Amniotic stem cell (primary cell): ENCODE measurements at regions not wholly inside any gene's neighbourhood (a gene's known extent, or its start where the extent isn't known, plus 50 kb on each side); places are given as distances from the start of the nearest gene placed in this dataset.

Source experiments
- DNase-seq: peaks from one replicate; lab custom pipeline; 2025; lab: John Stamatoyannopoulos, UW

DNA sequence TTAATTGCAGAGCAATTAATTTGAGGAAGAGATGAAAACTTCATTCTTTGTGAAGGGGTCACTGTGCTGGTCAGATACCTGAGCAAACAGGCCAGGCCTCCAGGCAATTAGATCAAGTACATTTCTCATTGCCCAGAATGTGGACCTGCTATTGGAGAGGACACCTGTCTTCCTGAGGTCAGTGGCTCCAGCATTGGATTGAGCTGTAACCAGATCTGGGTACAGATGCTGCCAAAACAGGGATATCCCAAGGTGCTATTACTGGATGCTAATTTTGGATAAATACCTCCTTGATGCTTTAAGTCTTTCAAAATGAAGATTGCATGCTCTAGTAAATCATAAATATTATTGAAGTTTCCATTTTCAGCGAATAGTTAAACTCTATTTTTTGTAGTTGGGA lies 131.5 kb downstream of the FAM161A start:
- no peak for DNase-seq

GRCh38 chr2:61721382-61721781 lies 132.5 kb downstream of the FAM161A start:
- DNase-seq = no peak

- no peak for DNase-seq
Measured at GRCh38 chr2:61720911-61721310, 132.9 kb downstream of the FAM161A start.

- DNase-seq = no peak
Measured at GRCh38 chr2:61718965-61719364, 134.9 kb downstream of the FAM161A start.

GRCh38 chr2:61715506-61715905 lies 138.4 kb downstream of the FAM161A start:
- no peak for DNase-seq

DNA sequence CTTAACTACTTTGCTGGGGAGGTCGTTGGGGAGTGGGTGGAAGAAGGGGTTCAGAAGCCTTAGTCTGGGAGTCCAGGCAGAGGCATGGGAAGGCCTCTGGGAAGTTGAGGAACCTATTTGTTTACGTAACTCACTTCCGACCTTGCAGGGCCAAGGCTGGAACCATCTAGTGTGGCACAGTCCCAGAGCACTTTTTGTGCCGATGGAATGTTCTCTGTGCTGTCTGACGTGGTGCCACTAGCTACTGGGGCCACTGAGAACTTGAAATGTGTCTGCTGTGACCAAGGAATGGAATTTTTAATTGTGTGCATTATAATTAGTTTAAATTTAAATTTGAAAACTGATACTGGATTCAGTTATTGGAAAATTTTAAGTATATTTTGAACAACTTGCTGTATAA lies 139.7 kb downstream of the FAM161A start:
- no peak for DNase-seq

- no peak for DNase-seq
Measured at GRCh38 chr2:61713457-61713856, 140.4 kb downstream of the FAM161A start.

- DNase-seq = no peak
Measured at GRCh38 chr2:61712060-61712459, 141.8 kb downstream of the FAM161A start.

DNA sequence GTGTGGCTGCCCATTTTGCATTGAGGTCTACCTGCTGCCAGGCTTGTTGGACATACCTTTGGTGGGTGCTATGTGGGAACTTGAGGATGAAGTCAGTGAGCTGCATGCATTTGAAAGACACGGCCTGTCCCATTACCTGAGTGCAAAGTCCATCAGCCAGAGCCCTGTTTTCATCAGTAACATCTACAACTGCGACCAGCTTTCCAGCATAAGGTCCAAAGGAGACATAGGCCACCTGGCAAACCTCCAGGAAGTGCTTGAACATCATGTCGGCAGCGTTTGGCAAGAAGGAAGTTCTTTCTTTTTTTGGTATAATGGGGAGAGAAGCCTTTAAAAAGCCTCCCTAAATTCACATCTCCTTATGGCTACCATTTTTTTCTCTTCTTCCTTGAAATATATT lies 143.1 kb downstream of the FAM161A start:
- no peak for DNase-seq

DNA sequence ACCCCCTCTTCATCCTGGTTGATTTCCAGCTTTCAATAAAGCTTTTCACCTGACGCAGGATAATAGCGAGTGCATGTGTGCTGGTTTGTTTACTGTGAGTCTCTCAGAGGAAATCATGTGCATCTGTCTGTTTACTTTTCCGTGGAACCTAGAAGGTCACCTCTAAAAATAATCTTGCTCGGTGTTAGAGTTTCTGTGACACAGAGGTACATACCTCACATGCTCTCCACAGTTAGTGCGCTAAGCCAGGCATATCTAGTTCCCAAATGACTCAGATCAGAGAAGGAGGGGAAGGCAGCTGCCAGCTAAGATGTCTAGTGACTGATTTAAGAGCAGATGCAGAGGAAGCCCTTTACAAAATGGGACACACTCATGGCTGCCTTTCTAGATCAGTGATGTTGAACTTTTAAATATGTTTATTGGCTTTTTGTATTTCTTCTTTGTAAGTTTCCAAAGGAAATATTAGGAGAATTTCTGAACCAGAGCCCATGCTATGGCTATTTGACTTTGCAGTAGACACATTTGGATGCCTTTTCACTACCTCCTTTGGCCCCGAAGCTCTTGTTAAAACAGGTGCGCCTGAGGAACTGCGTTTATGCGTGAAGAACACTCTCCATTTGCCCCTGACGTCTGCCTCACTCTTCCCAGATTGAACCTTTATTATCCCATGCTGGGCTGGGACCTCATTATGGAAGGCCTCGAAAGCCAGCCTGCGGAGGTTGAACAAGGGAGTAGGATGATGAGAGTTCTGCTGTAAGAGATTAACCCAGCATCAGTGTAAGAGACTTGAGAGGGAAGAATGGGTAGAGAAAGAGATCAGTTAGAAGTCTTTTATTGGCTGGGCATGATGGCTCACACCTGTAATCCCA lies 145.6 kb downstream of the FAM161A start:
- peak; percentile 27 for DNase-seq

GRCh38 chr2:61705625-61706024 lies 148.2 kb downstream of the FAM161A start:
- no peak for DNase-seq

DNA sequence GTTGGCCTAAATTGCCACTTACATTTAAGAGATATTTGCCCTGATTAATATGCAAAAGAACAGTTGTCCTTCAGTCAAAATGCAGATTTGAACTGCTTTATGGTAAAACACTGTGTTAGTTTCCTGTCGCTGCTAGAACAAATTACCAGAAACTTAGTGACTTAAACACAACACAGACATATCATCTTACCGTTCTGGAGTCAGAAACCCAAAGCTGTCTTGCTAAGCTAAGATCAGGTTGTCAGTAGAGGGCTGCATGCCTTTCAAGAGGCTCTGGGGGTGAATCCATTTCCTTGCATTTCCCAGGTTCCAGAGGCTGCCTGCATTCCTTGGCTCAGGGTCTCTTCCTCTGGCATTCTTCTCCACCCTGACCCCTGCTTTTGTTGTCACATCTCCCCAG lies 149.5 kb downstream of the FAM161A start:
- DNase-seq = no peak

GRCh38 chr2:61702088-61702467 lies 151.8 kb downstream of the FAM161A start:
- no peak for DNase-seq

DNA sequence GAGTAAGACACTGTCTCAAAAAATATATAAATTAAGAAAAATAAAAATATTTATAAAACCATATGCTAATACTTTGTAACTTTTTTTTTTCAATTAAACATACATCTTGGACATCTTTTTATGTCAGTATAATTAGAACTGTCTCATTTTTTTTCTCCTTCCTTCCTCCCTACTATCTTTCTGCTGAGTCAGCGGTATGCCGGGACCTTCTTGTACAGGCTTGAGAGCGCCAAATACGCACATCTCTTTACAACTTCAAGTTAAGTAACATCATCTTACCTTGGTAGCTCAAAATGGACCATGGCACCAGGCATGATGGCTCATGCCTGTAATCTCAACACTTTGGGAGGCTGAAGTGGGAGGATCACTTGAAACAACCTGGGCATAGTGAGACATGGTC lies 153.4 kb downstream of the FAM161A start:
- DNase-seq = no peak

GRCh38 chr2:61694312-61695274 lies 156.4 kb upstream of the XPO1 start:
- DNase-seq = peak; percentile 76

GRCh38 chr2:61693744-61694143 lies 155.6 kb upstream of the XPO1 start:
- DNase-seq = no peak

DNA sequence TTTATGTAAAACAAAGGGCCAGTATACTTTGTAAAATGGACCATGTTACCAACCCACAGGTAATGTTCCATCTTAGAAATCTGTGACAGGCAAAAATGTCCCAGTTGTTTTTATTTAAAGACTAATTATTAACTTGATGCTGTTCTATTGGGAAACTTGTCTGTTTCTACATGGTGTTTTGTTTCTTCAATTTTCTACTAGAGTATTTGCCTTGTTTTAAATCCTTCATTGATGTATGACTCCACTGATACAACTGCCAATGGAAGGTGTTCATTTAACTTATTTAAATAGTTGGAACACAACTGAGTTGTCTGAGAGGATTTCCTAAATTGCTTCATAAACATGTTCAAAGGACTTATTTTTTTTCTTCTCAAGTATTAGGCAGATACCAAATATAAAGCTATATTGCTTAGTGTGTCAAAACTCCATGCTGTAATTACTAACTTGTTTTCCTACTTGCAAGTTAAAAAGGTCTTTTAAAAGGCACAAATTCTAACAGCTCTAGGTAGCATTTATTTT lies 152.0 kb upstream of the XPO1 start:
- no peak for DNase-seq

- no peak for DNase-seq
Measured at GRCh38 chr2:61689568-61689967, 151.4 kb upstream of the XPO1 start.

GRCh38 chr2:61688369-61689334 lies 150.5 kb upstream of the XPO1 start:
- DNase-seq = no peak

GRCh38 chr2:61679096-61679495 lies 140.9 kb upstream of the XPO1 start:
- no peak for DNase-seq

DNA sequence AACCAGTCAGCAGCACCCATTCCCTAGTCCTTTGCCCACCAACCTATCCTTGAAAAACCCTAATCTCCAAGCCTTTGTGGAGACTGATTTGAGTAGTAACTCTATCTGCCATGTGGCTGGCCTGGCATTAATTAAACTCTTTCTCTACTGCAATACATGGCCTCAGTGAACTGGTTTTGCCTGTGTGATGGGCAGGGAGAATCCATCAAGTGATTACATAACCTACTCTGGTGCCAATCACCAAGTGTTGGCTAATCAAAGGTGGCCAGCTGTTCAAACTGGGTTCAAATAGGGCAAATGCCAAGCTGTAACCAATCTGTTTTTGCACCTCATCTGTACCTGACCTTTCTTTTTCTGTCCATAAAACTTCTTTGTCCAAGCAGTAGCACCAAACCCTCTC lies 139.8 kb upstream of the XPO1 start:
- DNase-seq = no peak

DNA sequence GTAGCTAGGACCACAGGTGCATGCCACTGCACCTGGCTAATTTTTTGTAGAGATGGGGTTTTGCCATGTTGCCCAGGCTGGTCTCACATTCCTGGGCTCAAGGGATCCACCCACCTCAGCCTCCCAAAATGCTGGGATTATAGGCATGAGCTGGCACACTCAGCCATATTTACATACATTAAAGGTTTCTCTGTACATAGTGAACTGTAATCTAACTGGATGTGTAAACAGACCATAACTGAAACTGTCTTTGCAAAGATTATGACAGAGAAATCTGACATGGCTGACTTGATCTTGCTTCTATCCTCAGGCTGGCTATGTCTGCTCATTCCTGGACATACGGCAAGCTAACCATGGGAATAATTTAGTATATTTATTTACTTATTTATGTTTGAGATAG lies 139.2 kb upstream of the XPO1 start:
- no peak for DNase-seq
